ENCODE measurements at regions not wholly inside any gene's neighbourhood (a gene's known extent, or its start where the extent isn't known, plus 50 kb on each side); places are given as distances from the start of the nearest gene placed in this dataset.

- Mint-ChIP-seq H3K4me1 (ENCODE audit: low read depth) (peaks cover 8% of the 10 kb centered on the region), H3K27me3 (no peaks in the 10 kb centered on the region), H3K9me3 (peaks cover 6% of the 10 kb centered on the region), H3K36me3 (ENCODE audit: low read depth) (no peaks in the 10 kb centered on the region), H3K4me3 (peak overlapping the region; percentile 48), H3K27ac (peak overlapping the region; percentile 39)
- intact Hi-C loops (cut with micrococcal nuclease) = no loop called here
These were observed 631.4 kb upstream of the POT1 start for GRCh38 chr7:125561006-125561405.

GRCh38 chr7:125559921-125560320 is 630.3 kb upstream of the POT1 start:
- Mint-ChIP-seq H3K27me3 (no peaks in the 10 kb centered on the region), H3K4me3 (no peak overlapping the region), H3K9me3 (peaks cover 6% of the 10 kb centered on the region), H3K27ac (no peak overlapping the region), H3K4me1 (ENCODE audit: low read depth) (peaks cover 8% of the 10 kb centered on the region), H3K36me3 (ENCODE audit: low read depth) (no peaks in the 10 kb centered on the region)
- intact Hi-C loops (cut with micrococcal nuclease) = no loop called here

GRCh38 chr7:125555916-125556315 is 626.3 kb upstream of the POT1 start:
- H3K4me3 Mint-ChIP-seq = no peak overlapping the region
- H3K27ac Mint-ChIP-seq = no peak overlapping the region
- H3K9me3 Mint-ChIP-seq = peaks cover 6% of the 10 kb centered on the region
- no peaks in the 10 kb centered on the region for H3K4me1 Mint-ChIP-seq (ENCODE audit: low read depth)
- intact Hi-C loops (cut with micrococcal nuclease) = no loop called here
- no peaks in the 10 kb centered on the region for H3K36me3 Mint-ChIP-seq (ENCODE audit: low read depth)
- no peaks in the 10 kb centered on the region for H3K27me3 Mint-ChIP-seq

GRCh38 chr7:125551008-125551407 is 621.4 kb upstream of the POT1 start:
- no peaks in the 10 kb centered on the region for H3K9me3 Mint-ChIP-seq

GRCh38 chr7:125547505-125547904 is 617.9 kb upstream of the POT1 start:
- Mint-ChIP-seq H3K4me3 (no peak overlapping the region), H3K4me1 (ENCODE audit: low read depth) (no peaks in the 10 kb centered on the region), H3K36me3 (ENCODE audit: low read depth) (no peaks in the 10 kb centered on the region), H3K9me3 (no peaks in the 10 kb centered on the region), H3K27me3 (no peaks in the 10 kb centered on the region), H3K27ac (no peak overlapping the region)
- intact Hi-C loops (cut with micrococcal nuclease) = no loop called here

More at GRCh38 chr7:125551008-125551407, 621.4 kb upstream of the POT1 start:
- Mint-ChIP-seq H3K4me1 (ENCODE audit: low read depth) (no peaks in the 10 kb centered on the region), H3K36me3 (ENCODE audit: low read depth) (no peaks in the 10 kb centered on the region), H3K4me3 (no peak overlapping the region), H3K27ac (no peak overlapping the region), H3K27me3 (no peaks in the 10 kb centered on the region)
- intact Hi-C loops (cut with micrococcal nuclease) = no loop called here

GRCh38 chr7:125530553-125530952 is 600.9 kb upstream of the POT1 start:
- no peaks in the 10 kb centered on the region for H3K27me3 Mint-ChIP-seq
- no peaks in the 10 kb centered on the region for H3K4me1 Mint-ChIP-seq (ENCODE audit: low read depth)
- no peak overlapping the region for H3K4me3 Mint-ChIP-seq
- H3K27ac Mint-ChIP-seq = no peak overlapping the region
- no peaks in the 10 kb centered on the region for H3K36me3 Mint-ChIP-seq (ENCODE audit: low read depth)
- intact Hi-C loops (cut with micrococcal nuclease) = no loop called here
- no peaks in the 10 kb centered on the region for H3K9me3 Mint-ChIP-seq

- intact Hi-C loops (cut with micrococcal nuclease) = no loop called here
These were observed 599.6 kb upstream of the POT1 start for GRCh38 chr7:125529249-125529648.

GRCh38 chr7:125526958-125527357 is 597.3 kb upstream of the POT1 start:
- no peak overlapping the region for H3K4me3 Mint-ChIP-seq

More at GRCh38 chr7:125529249-125529648, 599.6 kb upstream of the POT1 start:
- Mint-ChIP-seq H3K27ac (no peak overlapping the region), H3K27me3 (no peaks in the 10 kb centered on the region), H3K36me3 (ENCODE audit: low read depth) (no peaks in the 10 kb centered on the region), H3K4me1 (ENCODE audit: low read depth) (no peaks in the 10 kb centered on the region), H3K4me3 (no peak overlapping the region), H3K9me3 (no peaks in the 10 kb centered on the region)

GRCh38 chr7:125526092-125526491 is 596.5 kb upstream of the POT1 start:
- Mint-ChIP-seq H3K36me3 (ENCODE audit: low read depth) (no peaks in the 10 kb centered on the region), H3K9me3 (peaks cover 9% of the 10 kb centered on the region), H3K4me3 (no peak overlapping the region), H3K27ac (no peak overlapping the region), H3K4me1 (ENCODE audit: low read depth) (no peaks in the 10 kb centered on the region), H3K27me3 (no peaks in the 10 kb centered on the region)
- intact Hi-C loops (cut with micrococcal nuclease) = no loop called here

More at GRCh38 chr7:125526958-125527357, 597.3 kb upstream of the POT1 start:
- no peaks in the 10 kb centered on the region for H3K4me1 Mint-ChIP-seq (ENCODE audit: low read depth)
- peaks cover 9% of the 10 kb centered on the region for H3K9me3 Mint-ChIP-seq
- H3K36me3 Mint-ChIP-seq (ENCODE audit: low read depth) = no peaks in the 10 kb centered on the region
- no peaks in the 10 kb centered on the region for H3K27me3 Mint-ChIP-seq
- intact Hi-C loops (cut with micrococcal nuclease) = no loop called here
- H3K27ac Mint-ChIP-seq = no peak overlapping the region

GRCh38 chr7:125516194-125516593 is 586.6 kb upstream of the POT1 start:
- H3K27me3 Mint-ChIP-seq = no peaks in the 10 kb centered on the region
- intact Hi-C loops (cut with micrococcal nuclease) = no loop called here
- H3K36me3 Mint-ChIP-seq (ENCODE audit: low read depth) = no peaks in the 10 kb centered on the region
- no peak overlapping the region for H3K27ac Mint-ChIP-seq
- no peak overlapping the region for H3K4me3 Mint-ChIP-seq
- no peaks in the 10 kb centered on the region for H3K4me1 Mint-ChIP-seq (ENCODE audit: low read depth)
- H3K9me3 Mint-ChIP-seq = no peaks in the 10 kb centered on the region

- H3K27ac Mint-ChIP-seq = no peak overlapping the region
- H3K9me3 Mint-ChIP-seq = no peaks in the 10 kb centered on the region
- no peaks in the 10 kb centered on the region for H3K36me3 Mint-ChIP-seq (ENCODE audit: low read depth)
- no peaks in the 10 kb centered on the region for H3K27me3 Mint-ChIP-seq
- intact Hi-C loops (cut with micrococcal nuclease) = no loop called here
- no peak overlapping the region for H3K4me3 Mint-ChIP-seq
- H3K4me1 Mint-ChIP-seq (ENCODE audit: low read depth) = no peaks in the 10 kb centered on the region
These were observed 582.7 kb upstream of the POT1 start for GRCh38 chr7:125512373-125512772.

GRCh38 chr7:125511310-125511709 is 581.7 kb upstream of the POT1 start:
- H3K4me3 Mint-ChIP-seq = no peak overlapping the region

GRCh38 chr7:125506331-125506730 is 576.7 kb upstream of the POT1 start:
- Mint-ChIP-seq H3K4me3 (no peak overlapping the region), H3K36me3 (ENCODE audit: low read depth) (no peaks in the 10 kb centered on the region), H3K27ac (no peak overlapping the region), H3K4me1 (ENCODE audit: low read depth) (no peaks in the 10 kb centered on the region), H3K27me3 (no peaks in the 10 kb centered on the region), H3K9me3 (peaks cover 41% of the 10 kb centered on the region)
- intact Hi-C loops (cut with micrococcal nuclease) = no loop called here

More at GRCh38 chr7:125511310-125511709, 581.7 kb upstream of the POT1 start:
- Mint-ChIP-seq H3K27ac (no peak overlapping the region), H3K9me3 (no peaks in the 10 kb centered on the region), H3K27me3 (no peaks in the 10 kb centered on the region), H3K4me1 (ENCODE audit: low read depth) (no peaks in the 10 kb centered on the region), H3K36me3 (ENCODE audit: low read depth) (no peaks in the 10 kb centered on the region)
- intact Hi-C loops (cut with micrococcal nuclease) = no loop called here

GRCh38 chr7:125504848-125505247 is 575.2 kb upstream of the POT1 start:
- H3K4me1 Mint-ChIP-seq (ENCODE audit: low read depth) = no peaks in the 10 kb centered on the region
- no peak overlapping the region for H3K27ac Mint-ChIP-seq

GRCh38 chr7:125495997-125496396 is 566.4 kb upstream of the POT1 start:
- Mint-ChIP-seq H3K27me3 (no peaks in the 10 kb centered on the region), H3K9me3 (peaks cover 18% of the 10 kb centered on the region), H3K4me3 (no peak overlapping the region), H3K4me1 (ENCODE audit: low read depth) (no peaks in the 10 kb centered on the region), H3K27ac (no peak overlapping the region), H3K36me3 (ENCODE audit: low read depth) (no peaks in the 10 kb centered on the region)
- intact Hi-C loops (cut with micrococcal nuclease) = no loop called here

More at GRCh38 chr7:125504848-125505247, 575.2 kb upstream of the POT1 start:
- no peaks in the 10 kb centered on the region for H3K27me3 Mint-ChIP-seq
- peaks cover 52% of the 10 kb centered on the region for H3K9me3 Mint-ChIP-seq
- intact Hi-C loops (cut with micrococcal nuclease) = no loop called here
- H3K4me3 Mint-ChIP-seq = no peak overlapping the region
- H3K36me3 Mint-ChIP-seq (ENCODE audit: low read depth) = no peaks in the 10 kb centered on the region

Data from dendritic cell treated with granulocyte-macrophage colony-stimulating factor and Interleukin-4, amounts not matched to agents 40 ng/mL and 50 ng/mL, for 4 days (primary cell).